ENCODE measurements at regions not wholly inside any gene's neighbourhood (a gene's known extent, or its start where the extent isn't known, plus 50 kb on each side); places are given as distances from the start of the nearest gene placed in this dataset.

DNA sequence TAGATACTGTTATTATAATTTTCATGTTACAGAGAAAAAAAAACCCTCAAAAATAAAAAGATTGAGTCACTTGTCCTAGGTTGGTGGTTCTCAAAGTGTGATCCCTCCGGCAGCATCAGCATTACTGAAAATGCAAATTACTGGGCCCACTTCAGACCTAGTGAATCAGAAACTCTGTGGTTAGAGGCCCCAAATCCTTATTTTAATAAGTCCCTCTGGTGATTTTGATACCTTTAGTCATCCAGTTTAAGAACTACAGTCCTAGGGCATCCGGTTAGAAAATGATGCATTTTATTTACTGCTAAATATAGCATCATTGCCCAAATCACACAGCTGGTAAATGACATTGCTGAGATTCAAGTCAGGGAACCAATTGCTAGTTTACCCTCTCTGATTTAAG is 203.7 kb upstream of the RUNX1 start:
- no peak for DNase-seq (ENCODE audit: low spot score)
- Mint-ChIP-seq H3K9me3 (ENCODE audit: unreplicated experiment) (no peaks in the 10 kb centered on the region), H3K27ac (ENCODE audit: unreplicated experiment) (no peak overlapping the region), H3K36me3 (ENCODE audit: low read depth, unreplicated experiment) (no peaks in the 10 kb centered on the region), H3K27me3 (ENCODE audit: unreplicated experiment) (no peaks in the 10 kb centered on the region), H3K4me3 (ENCODE audit: unreplicated experiment) (no peak overlapping the region), H3K4me1 (ENCODE audit: unreplicated experiment) (no peaks in the 10 kb centered on the region)
- TF ChIP-seq, protein P1, sequence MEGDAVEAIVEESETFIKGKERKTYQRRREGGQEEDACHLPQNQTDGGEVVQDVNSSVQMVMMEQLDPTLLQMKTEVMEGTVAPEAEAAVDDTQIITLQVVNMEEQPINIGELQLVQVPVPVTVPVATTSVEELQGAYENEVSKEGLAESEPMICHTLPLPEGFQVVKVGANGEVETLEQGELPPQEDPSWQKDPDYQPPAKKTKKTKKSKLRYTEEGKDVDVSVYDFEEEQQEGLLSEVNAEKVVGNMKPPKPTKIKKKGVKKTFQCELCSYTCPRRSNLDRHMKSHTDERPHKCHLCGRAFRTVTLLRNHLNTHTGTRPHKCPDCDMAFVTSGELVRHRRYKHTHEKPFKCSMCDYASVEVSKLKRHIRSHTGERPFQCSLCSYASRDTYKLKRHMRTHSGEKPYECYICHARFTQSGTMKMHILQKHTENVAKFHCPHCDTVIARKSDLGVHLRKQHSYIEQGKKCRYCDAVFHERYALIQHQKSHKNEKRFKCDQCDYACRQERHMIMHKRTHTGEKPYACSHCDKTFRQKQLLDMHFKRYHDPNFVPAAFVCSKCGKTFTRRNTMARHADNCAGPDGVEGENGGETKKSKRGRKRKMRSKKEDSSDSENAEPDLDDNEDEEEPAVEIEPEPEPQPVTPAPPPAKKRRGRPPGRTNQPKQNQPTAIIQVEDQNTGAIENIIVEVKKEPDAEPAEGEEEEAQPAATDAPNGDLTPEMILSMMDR (IDR thresholded peaks at IDR 0.05; ENCODE audit: unreplicated experiment) = no peak

DNA sequence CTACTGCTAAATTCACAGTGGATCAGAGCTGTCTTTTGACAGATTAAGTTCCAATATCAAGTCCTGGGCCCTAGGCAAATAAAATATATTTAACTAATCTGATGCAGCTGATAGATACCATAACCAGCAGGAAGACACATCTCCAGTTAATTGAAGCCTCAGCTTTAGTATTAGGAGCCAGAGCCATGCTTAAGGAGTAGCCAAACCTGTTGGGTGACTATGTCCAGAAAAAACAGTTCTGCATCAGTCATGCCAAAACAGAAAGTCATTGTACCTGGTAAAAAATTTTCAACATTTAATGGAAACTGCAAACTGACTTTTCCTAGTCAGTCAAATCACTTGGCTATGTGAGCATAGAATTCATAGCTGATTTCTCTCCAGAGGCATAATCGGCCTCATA is 200.5 kb upstream of the RUNX1 start:
- no peak for DNase-seq (ENCODE audit: low spot score)
- TF ChIP-seq, protein P1 (IDR thresholded peaks at IDR 0.05; ENCODE audit: unreplicated experiment) = no peak
- Mint-ChIP-seq H3K27ac (ENCODE audit: unreplicated experiment) (no peak overlapping the region), H3K36me3 (ENCODE audit: low read depth, unreplicated experiment) (no peaks in the 10 kb centered on the region), H3K9me3 (ENCODE audit: unreplicated experiment) (no peaks in the 10 kb centered on the region), H3K4me1 (ENCODE audit: unreplicated experiment) (no peaks in the 10 kb centered on the region), H3K4me3 (ENCODE audit: unreplicated experiment) (no peak overlapping the region), H3K27me3 (ENCODE audit: unreplicated experiment) (no peaks in the 10 kb centered on the region)

DNA sequence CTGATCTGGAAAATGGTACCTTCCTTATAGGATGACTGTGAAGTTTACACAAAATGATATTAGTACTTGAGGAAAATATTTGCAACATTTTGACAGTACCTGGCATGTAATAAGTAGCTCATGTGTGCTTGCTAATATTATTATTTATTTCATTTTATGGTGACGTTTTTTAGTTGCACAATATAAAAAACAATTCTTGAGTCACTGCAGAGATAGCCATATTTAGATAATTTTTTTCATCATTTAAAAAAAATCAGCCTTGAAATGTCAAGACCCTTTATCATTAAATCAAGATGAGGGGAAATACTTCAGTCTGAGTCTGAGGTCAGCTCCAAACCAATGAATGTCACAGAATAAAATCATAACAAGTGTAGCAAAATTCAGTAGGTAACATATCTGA is 196.8 kb upstream of the RUNX1 start:
- Mint-ChIP-seq H3K4me3 (ENCODE audit: unreplicated experiment) (no peak overlapping the region), H3K36me3 (ENCODE audit: low read depth, unreplicated experiment) (no peaks in the 10 kb centered on the region), H3K27ac (ENCODE audit: unreplicated experiment) (no peak overlapping the region), H3K4me1 (ENCODE audit: unreplicated experiment) (no peaks in the 10 kb centered on the region), H3K27me3 (ENCODE audit: unreplicated experiment) (no peaks in the 10 kb centered on the region), H3K9me3 (ENCODE audit: unreplicated experiment) (no peaks in the 10 kb centered on the region)
- TF ChIP-seq, protein P1 (IDR thresholded peaks at IDR 0.05; ENCODE audit: unreplicated experiment) = no peak
- no peak for DNase-seq (ENCODE audit: low spot score)

DNA sequence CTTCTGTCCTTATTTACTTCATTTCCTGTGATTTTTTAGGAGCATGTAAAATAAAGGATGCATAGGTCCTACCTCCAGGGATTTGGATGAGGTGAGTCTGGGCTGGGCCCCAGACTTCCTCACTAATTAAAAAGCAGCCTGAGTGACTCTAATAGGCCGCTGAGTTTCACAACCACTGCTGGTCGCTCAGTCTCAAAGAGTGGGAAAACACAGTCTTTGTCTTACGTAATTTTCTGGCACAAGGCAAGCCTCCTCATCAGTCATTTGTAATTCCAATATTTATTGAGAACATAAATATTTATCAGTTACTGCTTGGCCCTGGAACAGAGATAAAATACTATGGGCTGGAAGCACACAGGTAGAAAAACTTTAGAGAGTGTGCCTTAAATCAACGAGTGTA is 195.4 kb upstream of the RUNX1 start:
- Mint-ChIP-seq H3K9me3 (ENCODE audit: unreplicated experiment) (no peaks in the 10 kb centered on the region), H3K27ac (ENCODE audit: unreplicated experiment) (no peak overlapping the region), H3K4me3 (ENCODE audit: unreplicated experiment) (no peak overlapping the region), H3K27me3 (ENCODE audit: unreplicated experiment) (no peaks in the 10 kb centered on the region), H3K36me3 (ENCODE audit: low read depth, unreplicated experiment) (no peaks in the 10 kb centered on the region), H3K4me1 (ENCODE audit: unreplicated experiment) (peaks cover 4% of the 10 kb centered on the region)
- DNase-seq (ENCODE audit: low spot score) = no peak
- TF ChIP-seq, protein P1 (IDR thresholded peaks at IDR 0.05; ENCODE audit: unreplicated experiment) = no peak

DNA sequence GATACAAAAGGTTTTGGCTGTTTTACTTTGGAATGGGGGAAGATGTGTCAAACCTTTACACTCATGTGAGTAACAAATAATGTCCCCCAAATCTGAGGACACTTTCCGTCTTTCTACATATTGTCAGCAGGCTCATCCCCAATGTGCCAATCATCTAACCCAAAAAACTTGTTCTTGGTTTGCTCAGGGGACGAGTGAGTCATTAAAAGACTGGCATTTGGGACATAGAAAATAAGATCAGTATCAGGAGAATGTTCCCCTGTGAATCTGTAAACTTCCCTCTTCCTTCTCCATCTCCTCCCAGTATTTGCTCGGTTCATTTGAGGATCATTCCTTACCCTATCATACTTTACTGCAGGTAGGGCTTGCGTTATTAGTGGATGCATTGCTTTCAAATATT is 194.1 kb upstream of the RUNX1 start:
- Mint-ChIP-seq H3K36me3 (ENCODE audit: low read depth, unreplicated experiment) (peaks cover under 1% of the 10 kb centered on the region), H3K27me3 (ENCODE audit: unreplicated experiment) (no peaks in the 10 kb centered on the region), H3K27ac (ENCODE audit: unreplicated experiment) (no peak overlapping the region), H3K9me3 (ENCODE audit: unreplicated experiment) (no peaks in the 10 kb centered on the region), H3K4me1 (ENCODE audit: unreplicated experiment) (peaks cover 4% of the 10 kb centered on the region), H3K4me3 (ENCODE audit: unreplicated experiment) (no peak overlapping the region)
- TF ChIP-seq, protein P1 (IDR thresholded peaks at IDR 0.05; ENCODE audit: unreplicated experiment) = no peak
- no peak for DNase-seq (ENCODE audit: low spot score)

All from endothelial cell (in vitro differentiated cells).